DOHH2 (cell line): ENCODE measurements at regions not wholly inside any gene's neighbourhood (a gene's known extent, or its start where the extent isn't known, plus 50 kb on each side); places are given as distances from the start of the nearest gene placed in this dataset.

ENCODE experiments used
- H3F3A ChIP-seq: fragments of 200-600 bp; sonication (generic), shearing (Covaris generic); 2 replicates; pipeline ENCODE4 v1.6.0; 2016; ENCODE audit warnings: antibody characterized with exemption, mild to moderate bottlenecking; ENCODE audit not compliant: control insufficient read depth, insufficient read depth
- H3K27ac ChIP-seq: fragments of 200-600 bp; sonication (generic); 2 replicates; pipeline ENCODE4 v1.5.1; 2014; ENCODE audit warnings: low read depth, mild to moderate bottlenecking, low read length, moderate library complexity
- H3K27me3 ChIP-seq: fragments of 200-600 bp; sonication (generic); 2 replicates; pipeline ENCODE4 v1.6.1; 2014; ENCODE audit warnings: mild to moderate bottlenecking, low read length, mixed read lengths; ENCODE audit not compliant: control insufficient read depth
- H3K36me3 ChIP-seq: fragments of 200-600 bp; sonication (generic); 2 replicates; pipeline ENCODE4 v1.6.1; 2014; ENCODE audit warnings: mild to moderate bottlenecking, low read length, moderate library complexity, mixed read lengths; ENCODE audit not compliant: control insufficient read depth
- H3K4me1 ChIP-seq: fragments of 200-600 bp; sonication (generic); 2 replicates; pipeline ENCODE4 v1.6.1; 2014; ENCODE audit warnings: mild to moderate bottlenecking, low read length, mixed read lengths; ENCODE audit not compliant: control insufficient read depth
- H3K4me2 ChIP-seq: fragments of 200-600 bp; sonication (generic); 2 replicates; pipeline ENCODE4 v1.6.0; 2014; ENCODE audit warnings: mild to moderate bottlenecking, low read length, moderate library complexity
- H3K4me3 ChIP-seq: fragments of 200-600 bp; sonication (generic); 2 replicates; pipeline ENCODE4 v1.5.1; 2014; ENCODE audit warnings: mild to moderate bottlenecking, low read length, mixed read lengths
- H3K79me2 ChIP-seq: fragments of 200-600 bp; sonication (generic); 2 replicates; pipeline ENCODE4 v1.6.1; 2014; ENCODE audit warnings: mild to moderate bottlenecking, low read length, mixed read lengths; ENCODE audit not compliant: control insufficient read depth
- H3K9me2 ChIP-seq: fragments of 200-600 bp; sonication (generic); replicated peaks from 2 replicates; pipeline ENCODE4 v1.6.1; 2014; ENCODE audit warnings: mild to moderate bottlenecking, low read length, mixed read lengths; ENCODE audit not compliant: control insufficient read depth
- H3K9me3 ChIP-seq: fragments of 200-600 bp; sonication (generic); 2 replicates; pipeline ENCODE4 v1.6.1; 2014; ENCODE audit warnings: antibody characterized with exemption, low read length, mixed read lengths; ENCODE audit not compliant: control insufficient read depth, insufficient read depth
- H4K20me1 ChIP-seq: fragments of 200-600 bp; sonication (generic); 2 replicates; pipeline ENCODE4 v1.6.0; 2014; ENCODE audit warnings: low read depth, mild to moderate bottlenecking, antibody characterized with exemption, low read length, moderate library complexity; ENCODE audit not compliant: control insufficient read depth, insufficient read depth
- CTCF ChIP-seq: fragments of 200-600 bp; sonication (generic); IDR thresholded peaks from one replicate; pipeline ENCODE4 v1.5.1; 2014; ENCODE audit warnings: antibody characterized with exemption, mild to moderate bottlenecking, low read depth, low read length; ENCODE audit not compliant: poor library complexity, severe bottlenecking
- EZH2phosphoT487 ChIP-seq: fragments of 200-600 bp; sonication (generic); IDR thresholded peaks from 2 replicates; pipeline ENCODE4 v1.6.1; 2017; ENCODE audit warnings: borderline replicate concordance, mild to moderate bottlenecking, antibody characterized with exemption, low read length, moderate library complexity, mixed read lengths

GRCh38 chr11:92781151-92781550 lies 188.3 kb upstream of the MTNR1B start:
- Histone ChIP-seq H3K4me2 (no peak overlapping the region), H3K9me2 (no peaks in the 10 kb centered on the region), H3K79me2 (no peaks in the 10 kb centered on the region), H3K4me3 (no peak overlapping the region), H3K27me3 (peaks cover 4% of the 10 kb centered on the region; the same call in 1 of the 2 replicates), H3K9me3 (no peaks in the 10 kb centered on the region), H3K27ac (no peak overlapping the region), H3K36me3 (no peaks in the 10 kb centered on the region), H4K20me1 (no peaks in the 10 kb centered on the region), H3F3A (no peaks in the 10 kb centered on the region), H3K4me1 (no peaks in the 10 kb centered on the region)
- TF ChIP-seq EZH2phosphoT487 (no peak), CTCF (no peak)

- Histone ChIP-seq H3K27ac (no peak overlapping the region), H3K4me2 (no peak overlapping the region), H3K27me3 (peaks cover 4% of the 10 kb centered on the region; the same call in 1 of the 2 replicates), H3K9me2 (no peaks in the 10 kb centered on the region), H3F3A (no peaks in the 10 kb centered on the region), H3K9me3 (no peaks in the 10 kb centered on the region), H3K79me2 (no peaks in the 10 kb centered on the region), H4K20me1 (no peaks in the 10 kb centered on the region), H3K4me3 (no peak overlapping the region), H3K4me1 (no peaks in the 10 kb centered on the region), H3K36me3 (no peaks in the 10 kb centered on the region)
- TF ChIP-seq EZH2phosphoT487, result no peak
- no peak for TF ChIP-seq CTCF
Observed at GRCh38 chr11:92782806-92783205, 186.6 kb upstream of the MTNR1B start.

GRCh38 chr11:92784331-92784730 lies 185.1 kb upstream of the MTNR1B start:
- H3F3A ChIP-seq, result no peaks in the 10 kb centered on the region
- H3K27me3 ChIP-seq, result peaks cover 4% of the 10 kb centered on the region; the same call in 1 of the 2 replicates
- no peaks in the 10 kb centered on the region for H3K79me2 ChIP-seq
- TF ChIP-seq EZH2phosphoT487, result no peak
- no peak for TF ChIP-seq CTCF
- no peak overlapping the region for H3K27ac ChIP-seq
- no peak overlapping the region for H3K4me3 ChIP-seq
- H3K4me2 ChIP-seq, result no peak overlapping the region
- H3K36me3 ChIP-seq, result no peaks in the 10 kb centered on the region
- H3K4me1 ChIP-seq, result no peaks in the 10 kb centered on the region
- H3K9me3 ChIP-seq, result no peaks in the 10 kb centered on the region
- H3K9me2 ChIP-seq, result no peaks in the 10 kb centered on the region
- no peaks in the 10 kb centered on the region for H4K20me1 ChIP-seq

- H3K27me3 ChIP-seq, result peaks cover 4% of the 10 kb centered on the region; the same call in 1 of the 2 replicates
- no peaks in the 10 kb centered on the region for H3F3A ChIP-seq
- no peaks in the 10 kb centered on the region for H3K79me2 ChIP-seq
- no peaks in the 10 kb centered on the region for H3K9me3 ChIP-seq
- no peak for TF ChIP-seq CTCF
- no peak for TF ChIP-seq EZH2phosphoT487
- H3K27ac ChIP-seq, result no peak overlapping the region
- H4K20me1 ChIP-seq, result no peaks in the 10 kb centered on the region
- no peaks in the 10 kb centered on the region for H3K36me3 ChIP-seq
- no peak overlapping the region for H3K4me2 ChIP-seq
- no peaks in the 10 kb centered on the region for H3K9me2 ChIP-seq
- no peak overlapping the region for H3K4me3 ChIP-seq
- no peaks in the 10 kb centered on the region for H3K4me1 ChIP-seq
Observed at GRCh38 chr11:92787638-92788037, 181.8 kb upstream of the MTNR1B start.
